IMR-90 (cell line): ENCODE measurements at regions not wholly inside any gene's neighbourhood (a gene's known extent, or its start where the extent isn't known, plus 50 kb on each side); places are given as distances from the start of the nearest gene placed in this dataset.

Source experiments
- ATAC-seq: fragments of 200-7000 bp; cut with Tn5 transposase; 2 replicates; pipeline ENCODE4 v1.9.1; 2020; ENCODE audit warnings: low read depth, mild to moderate bottlenecking, moderate library complexity
- BruUV-seq: library from RNA; stranded (reverse); fragments of 400-500 nt; replicated peaks from 2 replicates; lab custom pipeline; 2021; lab: Mats Ljungman, UMichigan
- CTCF ChIA-PET: fragments of 300-600 bp; formaldehyde crosslinking; extraction: SDS; loops from one replicate; lab custom pipeline; 2021; ENCODE audit warnings: antibody characterized with exemption; lab: Yijun Ruan, JAX
- POLR2A ChIA-PET: fragments of 300-600 bp; sonication (Branson Sonifier 250); formaldehyde crosslinking; loops from one replicate; lab custom pipeline; 2022; ENCODE audit warnings: antibody characterized with exemption; ENCODE audit not compliant: unreplicated experiment; lab: Charles Lee
- DNase-seq: peaks from one replicate; pipeline ENCODE4 v3.0.0; 2013
- H2AFZ ChIP-seq: replicated peaks from 2 replicates; pipeline ENCODE3; 2013; ENCODE audit warnings: low read length, mild to moderate bottlenecking; ENCODE audit not compliant: poor library complexity
- H2AK5ac ChIP-seq: 2 replicates; pipeline ENCODE4 v1.6.1; 2013; ENCODE audit warnings: low read depth, low read length, inconsistent platforms
- H2AK9ac ChIP-seq: replicated peaks from 2 replicates; pipeline ENCODE3; 2013; ENCODE audit warnings: mild to moderate bottlenecking, low read depth, low read length, moderate library complexity; ENCODE audit not compliant: poor library complexity
- H2BK120ac ChIP-seq: 2 replicates; pipeline ENCODE4 v1.6.1; 2013; ENCODE audit warnings: low read depth, low read length, inconsistent platforms
- H2BK15ac ChIP-seq: 3 replicates; pipeline ENCODE4 v1.6.1; 2013; ENCODE audit warnings: low read depth, low read length, inconsistent platforms
- H2BK20ac ChIP-seq: 2 replicates; pipeline ENCODE4 v1.6.1; 2013; ENCODE audit warnings: low read depth, mild to moderate bottlenecking, inconsistent platforms, low read length, moderate library complexity
- H2BK5ac ChIP-seq: 2 replicates; pipeline ENCODE4 v1.6.1; 2013; ENCODE audit warnings: mild to moderate bottlenecking, low read depth, low read length, inconsistent platforms; ENCODE audit not compliant: poor library complexity, severe bottlenecking
- H3K14ac ChIP-seq: replicated peaks from 2 replicates; pipeline ENCODE4 v1.6.1; 2013; ENCODE audit warnings: low read depth, low read length, inconsistent platforms
- H3K18ac ChIP-seq: 2 replicates; pipeline ENCODE4 v1.6.1; 2013; ENCODE audit warnings: low read depth, low read length, control low read depth
- H3K23ac ChIP-seq: 2 replicates; pipeline ENCODE4 v1.6.1; 2013; ENCODE audit warnings: low read depth, low read length, inconsistent platforms
- H3K27ac ChIP-seq: 2 replicates; pipeline ENCODE4 v1.5.1; 2013; ENCODE audit warnings: mild to moderate bottlenecking, control low read depth, low read length; ENCODE audit not compliant: insufficient read depth
- H3K27me3 ChIP-seq: 2 replicates; pipeline ENCODE4 v1.6.1; 2013; ENCODE audit warnings: low read length; ENCODE audit not compliant: control insufficient read depth, insufficient read depth
- H3K36me3 ChIP-seq: 2 replicates; pipeline ENCODE4 v1.6.1; 2013; ENCODE audit warnings: low read length, mixed read lengths; ENCODE audit not compliant: control insufficient read depth, insufficient read depth
- H3K4ac ChIP-seq: 2 replicates; pipeline ENCODE4 v1.6.1; 2013; ENCODE audit warnings: low read depth, low read length, inconsistent platforms
- H3K4me1 ChIP-seq: 2 replicates; pipeline ENCODE4 v1.6.1; 2013; ENCODE audit warnings: low read length, mixed read lengths; ENCODE audit not compliant: control insufficient read depth, insufficient read depth
- H3K4me2 ChIP-seq: 2 replicates; pipeline ENCODE4 v1.6.1; 2013; ENCODE audit warnings: low read depth, mild to moderate bottlenecking, control low read depth, low read length, moderate library complexity
- H3K4me3 ChIP-seq: 2 replicates; pipeline ENCODE4 v1.5.1; 2013; ENCODE audit warnings: low read depth, mild to moderate bottlenecking, control low read depth, low read length, moderate library complexity; ENCODE audit not compliant: insufficient read depth
- H3K56ac ChIP-seq: 2 replicates; pipeline ENCODE4 v1.6.1; 2013; ENCODE audit warnings: low read length, inconsistent platforms; ENCODE audit not compliant: insufficient read depth; ENCODE audit errors: extremely low read depth
- H3K79me1 ChIP-seq, 2 experiments: 2 replicates each; pipeline ENCODE4 v1.6.1; 2013; ENCODE audit warnings: low read length in 2 of 2, inconsistent platforms in 1 of 2, low read depth in 1 of 2
- H3K9ac ChIP-seq: 2 replicates; pipeline ENCODE4 v1.6.1; 2013; ENCODE audit warnings: low read depth, low read length, control low read depth
- H3K9me1 ChIP-seq: 2 replicates; pipeline ENCODE4 v1.6.1; 2013; ENCODE audit warnings: low read length, inconsistent platforms; ENCODE audit not compliant: insufficient read depth
- H3K9me3 ChIP-seq: 2 replicates; pipeline ENCODE4 v1.6.1; 2013; ENCODE audit warnings: low read length; ENCODE audit not compliant: control insufficient read depth, insufficient read depth
- H4K20me1 ChIP-seq: 2 replicates; pipeline ENCODE4 v1.6.1; 2013; ENCODE audit warnings: low read length, inconsistent platforms; ENCODE audit not compliant: insufficient read depth
- H4K5ac ChIP-seq: 2 replicates; pipeline ENCODE4 v1.6.1; 2013; ENCODE audit warnings: mild to moderate bottlenecking, low read depth, low read length, control low read depth
- H4K8ac ChIP-seq, 2 experiments: 2 replicates each; pipeline ENCODE4 v1.6.1; 2013; ENCODE audit warnings: low read depth in 2 of 2, low read length in 2 of 2, control low read depth in 1 of 2, inconsistent platforms in 1 of 2
- H4K91ac ChIP-seq: 2 replicates; pipeline ENCODE4 v1.6.1; 2013; ENCODE audit warnings: low read depth, low read length, inconsistent platforms; ENCODE audit not compliant: insufficient read depth
- BHLHE40 ChIP-seq: fragments of 150-350 bp; IDR thresholded peaks from 2 replicates; pipeline ENCODE4 v1.6.1; 2016; ENCODE audit warnings: mild to moderate bottlenecking, low read depth, low read length
- CEBPB ChIP-seq: IDR thresholded peaks from 2 replicates; pipeline ENCODE4 v1.6.1; 2012; ENCODE audit warnings: low read depth, low read length, improper control_type of control experiment
- CHD1 ChIP-seq: IDR thresholded peaks from 2 replicates; pipeline ENCODE4 v1.6.1; 2012; ENCODE audit warnings: low read depth, low read length, improper control_type of control experiment
- CTCF ChIP-seq: conservative IDR thresholded peaks from 2 replicates; pipeline ENCODE4 v1.5.1; 2012; ENCODE audit warnings: mild to moderate bottlenecking, low read depth, low read length, improper control_type of control experiment
- FOS ChIP-seq: fragments of 150-350 bp; IDR thresholded peaks from 2 replicates; pipeline ENCODE4 v1.6.1; 2016; ENCODE audit warnings: low read depth, low read length
- MAFK ChIP-seq: IDR thresholded peaks from 2 replicates; pipeline ENCODE4 v1.6.1; 2012; ENCODE audit warnings: low read depth, low read length, improper control_type of control experiment
- MAZ ChIP-seq: IDR thresholded peaks from 2 replicates; pipeline ENCODE4 v1.6.1; 2012; ENCODE audit warnings: low read depth, mild to moderate bottlenecking, low read length, improper control_type of control experiment, moderate library complexity, borderline replicate concordance
- MXI1 ChIP-seq: IDR thresholded peaks from 2 replicates; pipeline ENCODE4 v1.6.1; 2012; ENCODE audit warnings: low read depth, mild to moderate bottlenecking, low read length, moderate library complexity, borderline replicate concordance
- NFE2L2 ChIP-seq: fragments of 150-350 bp; IDR thresholded peaks from 2 replicates; pipeline ENCODE4 v1.6.1; 2016; ENCODE audit warnings: low read depth, mild to moderate bottlenecking, low read length
- POLR2A ChIP-seq: IDR thresholded peaks from 2 replicates; pipeline ENCODE4 v1.6.1; 2012; ENCODE audit warnings: mild to moderate bottlenecking, low read depth, low read length
- RAD21 ChIP-seq: IDR thresholded peaks from 2 replicates; pipeline ENCODE4 v1.6.1; 2012; ENCODE audit warnings: low read length, improper control_type of control experiment
- RCOR1 ChIP-seq: IDR thresholded peaks from 2 replicates; pipeline ENCODE4 v1.6.1; 2012; ENCODE audit warnings: mild to moderate bottlenecking, low read length, improper control_type of control experiment; ENCODE audit not compliant: insufficient replicate concordance
- RFX5 ChIP-seq: IDR thresholded peaks from 2 replicates; pipeline ENCODE4 v1.8.0; 2012; ENCODE audit warnings: low read depth, mild to moderate bottlenecking, low read length, moderate library complexity
- SMC3 ChIP-seq: fragments of 150-350 bp; IDR thresholded peaks from 2 replicates; pipeline ENCODE4 v1.6.1; 2016; ENCODE audit warnings: low read depth, mild to moderate bottlenecking, antibody characterized with exemption, low read length, moderate library complexity
- USF2 ChIP-seq: fragments of 150-350 bp; IDR thresholded peaks from 2 replicates; pipeline ENCODE4 v1.6.1; 2017; ENCODE audit warnings: mild to moderate bottlenecking, antibody characterized with exemption, low read length, low read depth
- WGBS, 2 experiments: methylation state at CpG; one replicate each; pipeline versions ENCODE4 v1.1.5 to v1.1.7; 2013; ENCODE audit warnings: missing lambda C conversion rate in 2 of 2; ENCODE audit not compliant: insufficient read length in 1 of 2; ENCODE audit errors: extremely low coverage in 2 of 2; 5-methylcytosine and 5-hydroxymethylcytosine counted together
- dilution Hi-C: fragments of 300-500 bp; cut with HindIII; formaldehyde crosslinking; loops from one replicate; pipeline ENCODE4 v1.14.3; 2018; ENCODE audit warnings: low sequenced_read_pairs; ENCODE audit not compliant: unreplicated experiment
- in situ Hi-C: fragments of 300-500 bp; cut with MboI; formaldehyde crosslinking; loops from 3 replicates; pipeline ENCODE4 v1.14.3; 2019; ENCODE audit warnings: low sequenced_read_pairs, inconsistent platforms, mixed read lengths
- intact Hi-C: fragments of 100-400 bp; cut with micrococcal nuclease; formaldehyde crosslinking; loops from 2 replicates; pipeline ENCODE4 v1.10.0; 2022
- TF ChIP-seq, protein P1 (sequence below): fragments of 150-350 bp; IDR thresholded peaks from 2 replicates; pipeline ENCODE4 v1.6.1; 2016; ENCODE audit warnings: low read depth, mild to moderate bottlenecking, low read length, moderate library complexity, borderline replicate concordance

GRCh38 chr7:86942995-86943394 is 116.5 kb downstream of the ELAPOR2 start:
- in situ Hi-C loops: loop anchor here (25.0 kb wide), 1 partner anchor 469 kb away; no protein-coding TSS in a partner anchor
- Histone ChIP-seq H2AK5ac (no peak overlapping the region), H2BK15ac (no peak overlapping the region), H3K27ac (no peak overlapping the region), H4K20me1 (no peaks in the 10 kb centered on the region), H2BK20ac (no peak overlapping the region), H3K9me1 (no peaks in the 10 kb centered on the region), H3K27me3 (no peaks in the 10 kb centered on the region), H3K56ac (no peak overlapping the region), H4K5ac (no peak overlapping the region), H3K23ac (no peak overlapping the region), H2AK9ac (no peak overlapping the region), H4K91ac (no peak overlapping the region), H3K4ac (no peak overlapping the region), H3K4me2 (no peak overlapping the region), H3K4me3 (no peak overlapping the region), H3K79me1 (no peaks in the 10 kb centered on the region), H2AFZ (no peak overlapping the region), H2BK120ac (no peak overlapping the region), H3K9ac (no peak overlapping the region), H3K4me1 (no peaks in the 10 kb centered on the region), H3K14ac (no peak overlapping the region), H3K18ac (no peak overlapping the region), H3K36me3 (no peaks in the 10 kb centered on the region), H2BK5ac (no peak overlapping the region), H4K8ac (no peak overlapping the region), H3K9me3 (no peaks in the 10 kb centered on the region)
- dilution Hi-C loops: loop anchor here (25.0 kb wide), 1 partner anchor 194 kb away; no protein-coding TSS in a partner anchor
- no peak for ATAC-seq
- DNase-seq: no peak
- BruUV-seq: no TSS peak
- TF ChIP-seq CEBPB (no peak), SMC3 (no peak), RCOR1 (no peak), BHLHE40 (no peak), POLR2A (no peak), CHD1 (no peak), MXI1 (no peak), CTCF (no peak), USF2 (no peak), RFX5 (no peak), MAZ (no peak), NFE2L2 (no peak), MAFK (no peak), FOS (no peak), RAD21 (no peak)
- TF ChIP-seq, protein P1, sequence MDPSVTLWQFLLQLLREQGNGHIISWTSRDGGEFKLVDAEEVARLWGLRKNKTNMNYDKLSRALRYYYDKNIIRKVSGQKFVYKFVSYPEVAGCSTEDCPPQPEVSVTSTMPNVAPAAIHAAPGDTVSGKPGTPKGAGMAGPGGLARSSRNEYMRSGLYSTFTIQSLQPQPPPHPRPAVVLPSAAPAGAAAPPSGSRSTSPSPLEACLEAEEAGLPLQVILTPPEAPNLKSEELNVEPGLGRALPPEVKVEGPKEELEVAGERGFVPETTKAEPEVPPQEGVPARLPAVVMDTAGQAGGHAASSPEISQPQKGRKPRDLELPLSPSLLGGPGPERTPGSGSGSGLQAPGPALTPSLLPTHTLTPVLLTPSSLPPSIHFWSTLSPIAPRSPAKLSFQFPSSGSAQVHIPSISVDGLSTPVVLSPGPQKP: no peak
- ChIA-PET POLR2A (no interaction called here), CTCF (interaction anchor here (1.6 kb wide), 1 partner anchor 205 kb away, joined by 3 read pairs; no protein-coding TSS in a partner anchor)
- intact Hi-C loops: no loop called here
- WGBS, 2 experiments: no CpG with 5 or more reads among the region's 2 CpGs
